Panc1 (cell line): ENCODE measurements at regions not wholly inside any gene's neighbourhood (a gene's known extent, or its start where the extent isn't known, plus 50 kb on each side); places are given as distances from the start of the nearest gene placed in this dataset.

ENCODE experiments used
- POLR2AphosphoS5 ChIP-seq: IDR thresholded peaks from 2 replicates; pipeline ENCODE4 v1.6.1; 2012; ENCODE audit warnings: mild to moderate bottlenecking, low read depth, low read length, moderate library complexity
- SIN3A ChIP-seq: IDR thresholded peaks from 2 replicates; pipeline ENCODE4 v1.6.1; 2012; ENCODE audit warnings: low read depth, mild to moderate bottlenecking, low read length, moderate library complexity, borderline replicate concordance; ENCODE audit not compliant: insufficient read depth
- TCF7L2 ChIP-seq: IDR thresholded peaks from 2 replicates; pipeline ENCODE4 v1.6.1; 2011; ENCODE audit warnings: mild to moderate bottlenecking, low read depth, low read length, inconsistent platforms
- TF ChIP-seq, protein P1 (sequence below): fragments of 450-650 bp; IDR thresholded peaks from 2 replicates; pipeline ENCODE4 v1.5.1; 2017; ENCODE audit warnings: mild to moderate bottlenecking
- TF ChIP-seq, protein P2 (sequence below), 2 experiments: IDR thresholded peaks; 2 replicates each; pipeline ENCODE4 v1.6.1; 2011 to 2012; ENCODE audit warnings: low read depth in 2 of 2, control low read depth in 1 of 2, low read length in 1 of 2, mild to moderate bottlenecking in 1 of 2, moderate library complexity in 1 of 2; ENCODE audit not compliant: insufficient read depth in 1 of 2

DNA sequence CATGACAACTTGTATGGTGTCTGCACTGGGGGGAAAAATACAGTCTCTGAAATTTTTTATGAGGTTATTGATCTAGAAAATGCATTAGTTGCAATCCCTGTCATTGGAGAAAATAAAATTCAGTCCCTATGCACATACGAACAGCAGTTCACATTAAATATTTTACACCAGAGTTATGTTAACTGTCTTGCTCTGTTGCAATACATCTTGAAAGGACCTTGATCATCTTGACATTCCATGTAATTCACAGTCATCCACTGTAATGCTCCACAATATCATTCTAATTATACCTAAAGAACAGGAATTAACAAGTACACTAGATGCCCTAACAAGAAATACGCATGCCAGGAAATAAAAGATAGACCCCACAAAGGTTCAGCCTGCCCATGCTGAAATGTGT is 934.6 kb upstream of the PCDH10 start:
- TF ChIP-seq, protein P1, sequence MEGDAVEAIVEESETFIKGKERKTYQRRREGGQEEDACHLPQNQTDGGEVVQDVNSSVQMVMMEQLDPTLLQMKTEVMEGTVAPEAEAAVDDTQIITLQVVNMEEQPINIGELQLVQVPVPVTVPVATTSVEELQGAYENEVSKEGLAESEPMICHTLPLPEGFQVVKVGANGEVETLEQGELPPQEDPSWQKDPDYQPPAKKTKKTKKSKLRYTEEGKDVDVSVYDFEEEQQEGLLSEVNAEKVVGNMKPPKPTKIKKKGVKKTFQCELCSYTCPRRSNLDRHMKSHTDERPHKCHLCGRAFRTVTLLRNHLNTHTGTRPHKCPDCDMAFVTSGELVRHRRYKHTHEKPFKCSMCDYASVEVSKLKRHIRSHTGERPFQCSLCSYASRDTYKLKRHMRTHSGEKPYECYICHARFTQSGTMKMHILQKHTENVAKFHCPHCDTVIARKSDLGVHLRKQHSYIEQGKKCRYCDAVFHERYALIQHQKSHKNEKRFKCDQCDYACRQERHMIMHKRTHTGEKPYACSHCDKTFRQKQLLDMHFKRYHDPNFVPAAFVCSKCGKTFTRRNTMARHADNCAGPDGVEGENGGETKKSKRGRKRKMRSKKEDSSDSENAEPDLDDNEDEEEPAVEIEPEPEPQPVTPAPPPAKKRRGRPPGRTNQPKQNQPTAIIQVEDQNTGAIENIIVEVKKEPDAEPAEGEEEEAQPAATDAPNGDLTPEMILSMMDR, result no peak
- TF ChIP-seq, protein P2, sequence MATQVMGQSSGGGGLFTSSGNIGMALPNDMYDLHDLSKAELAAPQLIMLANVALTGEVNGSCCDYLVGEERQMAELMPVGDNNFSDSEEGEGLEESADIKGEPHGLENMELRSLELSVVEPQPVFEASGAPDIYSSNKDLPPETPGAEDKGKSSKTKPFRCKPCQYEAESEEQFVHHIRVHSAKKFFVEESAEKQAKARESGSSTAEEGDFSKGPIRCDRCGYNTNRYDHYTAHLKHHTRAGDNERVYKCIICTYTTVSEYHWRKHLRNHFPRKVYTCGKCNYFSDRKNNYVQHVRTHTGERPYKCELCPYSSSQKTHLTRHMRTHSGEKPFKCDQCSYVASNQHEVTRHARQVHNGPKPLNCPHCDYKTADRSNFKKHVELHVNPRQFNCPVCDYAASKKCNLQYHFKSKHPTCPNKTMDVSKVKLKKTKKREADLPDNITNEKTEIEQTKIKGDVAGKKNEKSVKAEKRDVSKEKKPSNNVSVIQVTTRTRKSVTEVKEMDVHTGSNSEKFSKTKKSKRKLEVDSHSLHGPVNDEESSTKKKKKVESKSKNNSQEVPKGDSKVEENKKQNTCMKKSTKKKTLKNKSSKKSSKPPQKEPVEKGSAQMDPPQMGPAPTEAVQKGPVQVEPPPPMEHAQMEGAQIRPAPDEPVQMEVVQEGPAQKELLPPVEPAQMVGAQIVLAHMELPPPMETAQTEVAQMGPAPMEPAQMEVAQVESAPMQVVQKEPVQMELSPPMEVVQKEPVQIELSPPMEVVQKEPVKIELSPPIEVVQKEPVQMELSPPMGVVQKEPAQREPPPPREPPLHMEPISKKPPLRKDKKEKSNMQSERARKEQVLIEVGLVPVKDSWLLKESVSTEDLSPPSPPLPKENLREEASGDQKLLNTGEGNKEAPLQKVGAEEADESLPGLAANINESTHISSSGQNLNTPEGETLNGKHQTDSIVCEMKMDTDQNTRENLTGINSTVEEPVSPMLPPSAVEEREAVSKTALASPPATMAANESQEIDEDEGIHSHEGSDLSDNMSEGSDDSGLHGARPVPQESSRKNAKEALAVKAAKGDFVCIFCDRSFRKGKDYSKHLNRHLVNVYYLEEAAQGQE (IDR thresholded peaks at IDR 0.05; ENCODE audit: insufficient read depth in 1 of 2, low read depth in 2 of 2, low read length in 1 of 2), result no peak
- TF ChIP-seq SIN3A (no peak), POLR2AphosphoS5 (no peak), TCF7L2 (no peak)
